Ishikawa (cell line): ENCODE measurements at regions not wholly inside any gene's neighbourhood (a gene's known extent, or its start where the extent isn't known, plus 50 kb on each side); places are given as distances from the start of the nearest gene placed in this dataset.

Experiments
- CEBPB ChIP-seq: IDR thresholded peaks from 2 replicates; pipeline ENCODE4 v1.6.1; 2012
- EGR1 ChIP-seq: IDR thresholded peaks from 2 replicates; pipeline ENCODE4 v1.6.1; 2012
- EP300 ChIP-seq: IDR thresholded peaks from 2 replicates; pipeline ENCODE4 v1.6.1; 2012; ENCODE audit warnings: borderline replicate concordance
- FOXM1 ChIP-seq: IDR thresholded peaks from 2 replicates; pipeline ENCODE4 v1.6.1; 2012; ENCODE audit warnings: low read depth, borderline replicate concordance
- RAD21 ChIP-seq: IDR thresholded peaks from 2 replicates; pipeline ENCODE4 v1.6.1; 2012; ENCODE audit warnings: low read depth
- TAF1 ChIP-seq: IDR thresholded peaks from 2 replicates; pipeline ENCODE4 v1.6.1; 2012; ENCODE audit warnings: low read depth, mild to moderate bottlenecking
- TEAD4 ChIP-seq: IDR thresholded peaks from 2 replicates; pipeline ENCODE4 v1.6.1; 2012
- YY1 ChIP-seq: IDR thresholded peaks from 2 replicates; pipeline ENCODE4 v1.6.1; 2012; ENCODE audit warnings: low read depth
- TF ChIP-seq, protein P1 (sequence below): IDR thresholded peaks from 2 replicates; pipeline ENCODE4 v1.6.1; 2012
- TF ChIP-seq, protein P2 (sequence below): IDR thresholded peaks from 2 replicates; pipeline ENCODE4 v1.6.1; 2012; ENCODE audit warnings: low read depth, mild to moderate bottlenecking

DNA sequence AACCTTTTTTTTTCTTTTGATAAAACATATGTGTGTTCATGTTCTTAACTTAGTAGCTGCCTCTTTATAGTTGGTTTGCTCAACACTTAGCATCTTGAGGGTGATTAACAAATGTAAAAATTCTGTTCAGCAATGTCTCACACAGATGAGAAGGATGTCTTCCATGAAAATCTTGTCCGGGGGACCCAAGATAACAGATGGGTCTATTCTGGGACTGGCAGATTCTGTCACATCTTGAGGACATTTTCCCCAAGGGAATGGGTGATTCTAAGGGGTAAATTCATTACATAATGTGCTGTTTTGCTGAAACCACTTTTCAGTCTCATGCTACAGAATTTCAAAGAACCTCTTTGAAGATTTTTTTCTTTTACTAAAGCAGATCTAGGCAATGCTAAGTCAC, 342.2 kb downstream of the IGSF11 start:
- TF ChIP-seq RAD21 (no peak), YY1 (no peak), EGR1 (no peak), TEAD4 (no peak), TAF1 (no peak), CEBPB (no peak), EP300 (no peak), FOXM1 (no peak)
- TF ChIP-seq, protein P1, sequence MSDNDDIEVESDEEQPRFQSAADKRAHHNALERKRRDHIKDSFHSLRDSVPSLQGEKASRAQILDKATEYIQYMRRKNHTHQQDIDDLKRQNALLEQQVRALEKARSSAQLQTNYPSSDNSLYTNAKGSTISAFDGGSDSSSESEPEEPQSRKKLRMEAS, result no peak
- TF ChIP-seq, protein P2, sequence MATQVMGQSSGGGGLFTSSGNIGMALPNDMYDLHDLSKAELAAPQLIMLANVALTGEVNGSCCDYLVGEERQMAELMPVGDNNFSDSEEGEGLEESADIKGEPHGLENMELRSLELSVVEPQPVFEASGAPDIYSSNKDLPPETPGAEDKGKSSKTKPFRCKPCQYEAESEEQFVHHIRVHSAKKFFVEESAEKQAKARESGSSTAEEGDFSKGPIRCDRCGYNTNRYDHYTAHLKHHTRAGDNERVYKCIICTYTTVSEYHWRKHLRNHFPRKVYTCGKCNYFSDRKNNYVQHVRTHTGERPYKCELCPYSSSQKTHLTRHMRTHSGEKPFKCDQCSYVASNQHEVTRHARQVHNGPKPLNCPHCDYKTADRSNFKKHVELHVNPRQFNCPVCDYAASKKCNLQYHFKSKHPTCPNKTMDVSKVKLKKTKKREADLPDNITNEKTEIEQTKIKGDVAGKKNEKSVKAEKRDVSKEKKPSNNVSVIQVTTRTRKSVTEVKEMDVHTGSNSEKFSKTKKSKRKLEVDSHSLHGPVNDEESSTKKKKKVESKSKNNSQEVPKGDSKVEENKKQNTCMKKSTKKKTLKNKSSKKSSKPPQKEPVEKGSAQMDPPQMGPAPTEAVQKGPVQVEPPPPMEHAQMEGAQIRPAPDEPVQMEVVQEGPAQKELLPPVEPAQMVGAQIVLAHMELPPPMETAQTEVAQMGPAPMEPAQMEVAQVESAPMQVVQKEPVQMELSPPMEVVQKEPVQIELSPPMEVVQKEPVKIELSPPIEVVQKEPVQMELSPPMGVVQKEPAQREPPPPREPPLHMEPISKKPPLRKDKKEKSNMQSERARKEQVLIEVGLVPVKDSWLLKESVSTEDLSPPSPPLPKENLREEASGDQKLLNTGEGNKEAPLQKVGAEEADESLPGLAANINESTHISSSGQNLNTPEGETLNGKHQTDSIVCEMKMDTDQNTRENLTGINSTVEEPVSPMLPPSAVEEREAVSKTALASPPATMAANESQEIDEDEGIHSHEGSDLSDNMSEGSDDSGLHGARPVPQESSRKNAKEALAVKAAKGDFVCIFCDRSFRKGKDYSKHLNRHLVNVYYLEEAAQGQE, result no peak
